SK-N-MC (cell line): ENCODE measurements at regions not wholly inside any gene's neighbourhood (a gene's known extent, or its start where the extent isn't known, plus 50 kb on each side); places are given as distances from the start of the nearest gene placed in this dataset.

Source experiments
- EZH2 ChIP-seq: fragments of 200-600 bp; sonication (generic); IDR thresholded peaks from one replicate; pipeline ENCODE4 v1.6.1; 2017; ENCODE audit warnings: antibody characterized with exemption
- FOXP2 ChIP-seq: optimal IDR thresholded peaks from 2 replicates; pipeline ENCODE3; 2011; ENCODE audit warnings: mild to moderate bottlenecking, moderate library complexity; ENCODE audit not compliant: insufficient read depth; ENCODE audit errors: extremely low read length, control extremely low read depth
- POLR2AphosphoS5 ChIP-seq: IDR thresholded peaks from 2 replicates; pipeline ENCODE4 v1.6.1; 2012; ENCODE audit warnings: mild to moderate bottlenecking, low read depth, low read length, borderline replicate concordance

DNA sequence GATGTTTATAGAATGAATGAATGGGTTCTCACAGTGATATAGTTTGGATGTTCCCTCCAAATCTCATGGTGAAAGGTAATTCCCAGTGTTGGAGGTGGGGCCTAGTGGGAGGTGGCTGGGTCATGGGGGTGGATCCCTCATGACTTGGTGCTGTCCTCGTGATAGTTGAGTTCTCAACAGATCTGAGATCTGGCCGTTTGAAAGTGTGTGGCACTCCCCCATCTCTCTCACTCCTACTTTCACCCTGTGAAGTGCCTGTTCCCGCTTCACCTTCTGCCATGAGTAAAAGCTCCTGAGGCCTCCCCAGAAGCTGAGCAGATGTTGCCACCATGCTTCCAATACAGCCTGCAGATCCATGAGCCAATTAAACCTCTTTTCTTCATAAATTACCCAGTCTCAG lies 170.8 kb upstream of the LINGO1 start:
- no peak for TF ChIP-seq POLR2AphosphoS5
- TF ChIP-seq EZH2 = no peak
- no peak for TF ChIP-seq FOXP2
